Uterus (tissue), 2 donors: ENCODE measurements at regions not wholly inside any gene's neighbourhood (a gene's known extent, or its start where the extent isn't known, plus 50 kb on each side); places are given as distances from the start of the nearest gene placed in this dataset.

ENCODE experiments used
- POLR2A ChIP-seq, 2 donors: fragments of 450-650 bp; IDR thresholded peaks; one replicate each; pipeline ENCODE4 v1.6.1; 2016; ENCODE audit warnings: antibody characterized with exemption in 2 of 2, mild to moderate bottlenecking in 1 of 2, moderate library complexity in 1 of 2
- TF ChIP-seq, protein P1 (sequence below), 4 experiments: fragments of 200-600 bp in 2 of 4; fragments of 450-650 bp in 2 of 4; sonication (generic) in 2 of 4; IDR thresholded peaks; one replicate each; pipeline ENCODE4 v1.5.1; 2016 to 2019; ENCODE audit warnings: antibody characterized with exemption in 4 of 4, mild to moderate bottlenecking in 2 of 4, moderate library complexity in 1 of 4

DNA sequence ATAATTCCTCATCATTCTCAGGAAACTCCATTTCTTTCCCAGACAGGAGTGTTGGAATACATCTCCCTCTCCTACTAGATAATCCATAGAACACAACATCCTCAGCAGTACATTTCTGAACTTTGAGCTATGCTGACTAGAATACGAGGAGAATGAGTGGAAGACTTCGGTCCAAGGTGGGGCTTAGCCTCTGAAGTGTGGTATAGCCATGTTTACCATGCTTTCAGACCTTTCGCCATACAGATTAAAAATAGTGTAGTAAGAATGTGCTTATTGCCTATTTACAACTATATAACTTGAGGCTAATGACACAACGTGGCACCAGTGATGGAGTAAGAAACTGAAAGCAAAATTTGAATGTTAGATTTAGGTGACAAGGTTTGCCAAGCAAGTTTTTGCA, 184.5 kb upstream of the KRR1 start:
- TF ChIP-seq, protein P1, sequence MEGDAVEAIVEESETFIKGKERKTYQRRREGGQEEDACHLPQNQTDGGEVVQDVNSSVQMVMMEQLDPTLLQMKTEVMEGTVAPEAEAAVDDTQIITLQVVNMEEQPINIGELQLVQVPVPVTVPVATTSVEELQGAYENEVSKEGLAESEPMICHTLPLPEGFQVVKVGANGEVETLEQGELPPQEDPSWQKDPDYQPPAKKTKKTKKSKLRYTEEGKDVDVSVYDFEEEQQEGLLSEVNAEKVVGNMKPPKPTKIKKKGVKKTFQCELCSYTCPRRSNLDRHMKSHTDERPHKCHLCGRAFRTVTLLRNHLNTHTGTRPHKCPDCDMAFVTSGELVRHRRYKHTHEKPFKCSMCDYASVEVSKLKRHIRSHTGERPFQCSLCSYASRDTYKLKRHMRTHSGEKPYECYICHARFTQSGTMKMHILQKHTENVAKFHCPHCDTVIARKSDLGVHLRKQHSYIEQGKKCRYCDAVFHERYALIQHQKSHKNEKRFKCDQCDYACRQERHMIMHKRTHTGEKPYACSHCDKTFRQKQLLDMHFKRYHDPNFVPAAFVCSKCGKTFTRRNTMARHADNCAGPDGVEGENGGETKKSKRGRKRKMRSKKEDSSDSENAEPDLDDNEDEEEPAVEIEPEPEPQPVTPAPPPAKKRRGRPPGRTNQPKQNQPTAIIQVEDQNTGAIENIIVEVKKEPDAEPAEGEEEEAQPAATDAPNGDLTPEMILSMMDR (IDR thresholded peaks at IDR 0.05) = no peak
- no peak for TF ChIP-seq POLR2A (IDR thresholded peaks at IDR 0.05)
